ENCODE measurements at regions not wholly inside any gene's neighbourhood (a gene's known extent, or its start where the extent isn't known, plus 50 kb on each side); places are given as distances from the start of the nearest gene placed in this dataset.

DNA sequence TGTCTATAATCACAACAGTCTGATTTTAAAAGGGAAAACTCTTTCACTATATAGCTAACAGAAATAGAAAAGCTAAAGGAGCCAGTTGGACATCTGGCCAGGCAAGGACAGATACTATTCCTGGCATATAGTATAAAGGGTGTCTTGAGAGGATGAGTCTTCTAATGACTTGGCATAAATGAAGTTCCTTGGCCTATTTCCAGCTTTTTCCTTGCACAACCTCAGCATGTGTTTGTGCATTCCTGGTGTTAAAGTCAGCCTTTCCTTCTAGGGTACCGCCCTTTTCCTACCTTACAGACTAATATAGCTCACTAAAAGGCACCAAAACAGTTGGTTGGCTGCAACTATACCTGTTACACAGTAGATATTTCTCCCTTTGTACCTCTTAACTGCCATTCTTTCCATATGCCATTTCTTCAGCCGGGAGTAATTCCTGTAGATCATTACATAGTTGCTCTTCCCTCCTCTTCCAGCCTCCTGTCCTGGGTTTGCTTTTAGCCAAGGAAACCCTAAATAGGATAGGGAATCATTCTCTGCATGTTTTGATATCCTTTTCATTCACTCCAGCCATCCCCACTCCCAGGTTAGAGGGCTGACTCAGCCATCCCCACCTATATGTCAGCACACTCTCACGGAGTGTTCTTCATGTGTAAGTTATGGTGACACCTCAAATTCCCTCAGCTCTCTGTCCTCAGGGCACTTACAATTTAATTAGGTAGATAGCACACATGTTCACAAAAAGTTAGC is 102.1 kb upstream of the MDFIC start:
- H3K4me3 Mint-ChIP-seq, result no peak overlapping the region
- H3K27ac Mint-ChIP-seq, result no peak overlapping the region
- H3K9me3 Mint-ChIP-seq, result peaks cover 0 to 5% (median 0%) of the 10 kb centered on the region in 7 donors
- H3K36me3 Mint-ChIP-seq, result no peaks in the 10 kb centered on the region
- ATAC-seq (ENCODE audit: low read depth in 2 of 2), result no peak
- no peaks in the 10 kb centered on the region for H3K4me1 Mint-ChIP-seq
- H3K27me3 Mint-ChIP-seq, result peaks cover 5 to 9% (median 8%) of the 10 kb centered on the region in 3 donors
- DNase-seq, result no peak

GRCh38 chr7:114821030-114821900 is 100.6 kb upstream of the MDFIC start:
- Mint-ChIP-seq H3K9me3 (peaks cover 4 to 11% (median 5%) of the 10 kb centered on the region in 7 donors), H3K27ac (no peak overlapping the region)
- no peak for ATAC-seq (ENCODE audit: low read depth in 2 of 2)

DNA sequence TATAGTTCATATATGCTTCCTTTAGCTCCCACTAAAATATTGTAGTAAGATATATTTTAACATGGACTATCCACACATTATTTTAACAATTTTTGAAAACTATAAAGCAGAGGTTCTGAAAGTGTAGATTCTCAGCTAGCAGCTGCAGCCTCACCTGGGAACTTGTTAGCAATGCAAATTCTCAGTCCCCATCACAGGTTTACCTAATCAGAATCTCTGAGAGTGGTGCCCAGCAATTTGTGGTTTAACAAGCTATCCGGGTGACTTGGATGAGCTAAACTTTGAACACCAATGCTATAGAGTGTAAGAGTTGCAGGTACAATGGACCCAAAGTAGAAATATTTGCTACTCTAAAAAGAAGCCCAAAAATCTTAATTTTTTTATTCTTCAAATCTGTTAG is 99.8 kb upstream of the MDFIC start:
- no peaks in the 10 kb centered on the region for H3K4me1 Mint-ChIP-seq
- peaks cover 3 to 18% (median 12%) of the 10 kb centered on the region in 7 donors for H3K9me3 Mint-ChIP-seq
- H3K4me3 Mint-ChIP-seq, result no peak overlapping the region
- DNase-seq (no peak), ATAC-seq (ENCODE audit: low read depth in 2 of 2) (no peak)
- H3K36me3 Mint-ChIP-seq, result peaks cover 5 to 8% of the 10 kb centered on the region in 2 donors
- peaks cover 0 to 9% (median 8%) of the 10 kb centered on the region in 3 donors for H3K27me3 Mint-ChIP-seq
- H3K27ac Mint-ChIP-seq, result no peak overlapping the region

More at GRCh38 chr7:114821030-114821900, 100.6 kb upstream of the MDFIC start:
- Mint-ChIP-seq H3K36me3 (peaks cover 0 to 8% of the 10 kb centered on the region in 2 donors), H3K27me3 (peaks cover 2 to 9% (median 8%) of the 10 kb centered on the region in 3 donors), H3K4me1 (no peaks in the 10 kb centered on the region), H3K4me3 (no peak overlapping the region)
- DNase-seq, result no peak

- Mint-ChIP-seq H3K4me3 (no peak overlapping the region), H3K4me1 (no peaks in the 10 kb centered on the region)
These were observed 99.0 kb upstream of the MDFIC start for GRCh38 chr7:114822844-114823243.

GRCh38 chr7:114823290-114823689 is 98.6 kb upstream of the MDFIC start:
- ATAC-seq (ENCODE audit: low read depth in 2 of 2) (no peak), DNase-seq (no peak)
- peaks cover 2 to 26% (median 19%) of the 10 kb centered on the region in 7 donors for H3K9me3 Mint-ChIP-seq
- H3K27ac Mint-ChIP-seq, result no peak overlapping the region
- H3K4me3 Mint-ChIP-seq, result no peak overlapping the region
- peaks cover 5 to 8% of the 10 kb centered on the region in 2 donors for H3K36me3 Mint-ChIP-seq
- peaks cover 0 to 9% (median 8%) of the 10 kb centered on the region in 3 donors for H3K27me3 Mint-ChIP-seq
- no peaks in the 10 kb centered on the region for H3K4me1 Mint-ChIP-seq

More at GRCh38 chr7:114822844-114823243, 99.0 kb upstream of the MDFIC start:
- no peak for ATAC-seq (ENCODE audit: low read depth in 2 of 2)
- Mint-ChIP-seq H3K36me3 (peaks cover 5 to 8% of the 10 kb centered on the region in 2 donors), H3K9me3 (peaks cover 2 to 25% (median 18%) of the 10 kb centered on the region in 7 donors), H3K27me3 (peaks cover 0 to 9% (median 8%) of the 10 kb centered on the region in 3 donors), H3K27ac (no peak overlapping the region)
- DNase-seq, result no peak

- H3K4me3 Mint-ChIP-seq, result no peak overlapping the region
- no peaks in the 10 kb centered on the region for H3K4me1 Mint-ChIP-seq
- DNase-seq (no peak), ATAC-seq (ENCODE audit: low read depth in 2 of 2) (no peak)
- H3K27me3 Mint-ChIP-seq, result peaks cover 0 to 9% (median 0%) of the 10 kb centered on the region in 3 donors
- peaks cover 5 to 8% of the 10 kb centered on the region in 2 donors for H3K36me3 Mint-ChIP-seq
- peaks cover 4 to 26% (median 19%) of the 10 kb centered on the region in 7 donors for H3K9me3 Mint-ChIP-seq
- no peak overlapping the region for H3K27ac Mint-ChIP-seq
These were observed 96.4 kb upstream of the MDFIC start for GRCh38 chr7:114825423-114825951.

DNA sequence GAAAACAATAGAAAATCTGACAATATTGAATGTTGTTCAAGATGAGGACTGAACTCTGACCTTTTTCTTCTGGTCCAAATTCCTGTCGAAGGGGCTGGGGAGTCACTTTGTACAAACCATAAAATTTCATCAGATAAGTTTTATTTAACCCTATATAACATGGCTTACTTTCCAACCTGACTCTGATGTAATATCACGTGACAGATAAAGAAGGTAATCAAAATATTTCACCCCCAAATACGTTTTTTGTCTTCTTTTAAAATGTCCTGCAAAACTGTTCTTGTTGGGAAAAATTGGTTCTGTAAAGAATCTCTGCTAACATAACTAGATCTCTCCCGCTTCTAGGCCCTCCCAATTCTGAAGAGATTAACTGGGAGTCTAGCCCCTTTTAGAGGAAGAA is 90.9 kb upstream of the MDFIC start:
- Mint-ChIP-seq H3K4me1 (no peaks in the 10 kb centered on the region), H3K9me3 (peaks cover 3 to 21% (median 16%) of the 10 kb centered on the region in 7 donors), H3K27me3 (peaks cover 0 to 3% (median 0%) of the 10 kb centered on the region in 3 donors), H3K4me3 (no peak overlapping the region), H3K36me3 (peaks cover 4 to 5% of the 10 kb centered on the region in 2 donors), H3K27ac (no peak overlapping the region)
- no peak for ATAC-seq (ENCODE audit: low read depth in 2 of 2)
- DNase-seq, result no peak

DNA sequence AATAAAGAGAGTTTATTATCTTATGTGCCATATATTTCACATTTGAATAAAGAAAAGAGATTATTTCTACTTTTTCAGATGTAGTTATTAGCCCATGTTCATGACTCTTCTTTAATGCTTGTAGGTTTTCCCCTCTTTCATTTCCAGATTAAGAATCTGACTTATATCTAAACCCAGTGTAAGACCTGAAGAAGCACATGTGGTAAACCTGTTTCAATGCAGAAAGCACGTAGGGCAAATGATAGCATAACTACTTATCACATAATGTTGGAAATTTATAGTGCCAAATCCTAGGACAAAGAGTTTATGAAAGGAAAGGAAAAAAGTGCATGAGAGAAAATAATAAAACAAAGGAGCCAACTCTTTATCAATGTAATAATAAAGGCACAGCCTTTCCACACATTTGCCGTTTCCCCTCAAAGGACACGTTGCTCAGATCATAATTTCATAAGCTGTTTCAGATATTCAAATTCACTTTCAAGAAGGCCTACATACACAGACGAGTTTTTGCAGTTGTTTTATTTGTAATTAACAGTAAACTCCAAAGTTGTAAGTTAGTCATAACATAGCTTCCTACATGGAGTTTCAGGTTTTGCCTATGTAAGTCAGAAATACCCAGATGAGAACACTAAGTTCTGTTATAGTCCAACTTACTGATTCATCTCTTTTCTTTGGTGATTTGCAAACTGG is 88.8 kb upstream of the MDFIC start:
- no peak overlapping the region for H3K4me3 Mint-ChIP-seq
- peaks cover 0 to 2% (median 0%) of the 10 kb centered on the region in 7 donors for H3K9me3 Mint-ChIP-seq
- H3K4me1 Mint-ChIP-seq, result no peaks in the 10 kb centered on the region
- no peak for ATAC-seq (ENCODE audit: low read depth in 2 of 2)
- H3K36me3 Mint-ChIP-seq, result no peaks in the 10 kb centered on the region
- H3K27ac Mint-ChIP-seq, result peak overlapping the region in 1 of 6 donors; percentile 23
- no peak for DNase-seq
- H3K27me3 Mint-ChIP-seq, result no peaks in the 10 kb centered on the region

DNA sequence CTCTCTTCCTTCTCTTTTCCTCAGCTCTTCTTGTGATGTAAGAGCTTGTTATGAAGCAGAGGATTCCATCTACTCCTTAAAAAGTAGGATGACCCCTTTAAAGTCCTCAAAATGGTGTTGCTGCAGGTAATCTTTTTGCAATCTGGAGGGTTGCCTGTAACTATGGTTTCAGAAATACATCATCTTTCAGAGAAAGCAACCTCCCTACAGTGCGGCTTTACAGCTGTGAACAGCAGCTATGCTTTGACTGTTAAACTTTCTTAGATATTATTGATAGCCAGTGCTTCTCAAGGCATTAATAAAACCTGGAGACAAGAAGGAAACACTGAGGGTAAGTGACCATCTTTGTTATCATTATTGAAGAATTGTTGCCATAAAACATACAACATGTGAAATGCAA is 86.6 kb upstream of the MDFIC start:
- H3K36me3 Mint-ChIP-seq, result no peaks in the 10 kb centered on the region
- ATAC-seq (ENCODE audit: low read depth in 2 of 2), result no peak

GRCh38 chr7:114835861-114836260 is 86.0 kb upstream of the MDFIC start:
- H3K9me3 Mint-ChIP-seq, result no peaks in the 10 kb centered on the region

More for the DNA sequence above, 86.6 kb upstream of the MDFIC start:
- no peak for DNase-seq
- H3K27ac Mint-ChIP-seq, result no peak overlapping the region
- no peaks in the 10 kb centered on the region for H3K9me3 Mint-ChIP-seq
- H3K4me3 Mint-ChIP-seq, result no peak overlapping the region
- H3K4me1 Mint-ChIP-seq, result no peaks in the 10 kb centered on the region
- H3K27me3 Mint-ChIP-seq, result peaks cover 0 to 3% (median 0%) of the 10 kb centered on the region in 3 donors

GRCh38 chr7:114842551-114843065 is 79.3 kb upstream of the MDFIC start:
- ATAC-seq (ENCODE audit: low read depth in 2 of 2) (no peak), DNase-seq (no peak)
- Mint-ChIP-seq H3K9me3 (no peaks in the 10 kb centered on the region), H3K27me3 (peaks cover 0 to 16% (median 7%) of the 10 kb centered on the region in 3 donors), H3K4me1 (no peaks in the 10 kb centered on the region), H3K27ac (no peak overlapping the region), H3K36me3 (no peaks in the 10 kb centered on the region), H3K4me3 (no peak overlapping the region)

More at GRCh38 chr7:114835861-114836260, 86.0 kb upstream of the MDFIC start:
- Mint-ChIP-seq H3K27me3 (peaks cover 0 to 3% (median 0%) of the 10 kb centered on the region in 3 donors), H3K27ac (no peak overlapping the region), H3K36me3 (no peaks in the 10 kb centered on the region), H3K4me3 (no peak overlapping the region), H3K4me1 (no peaks in the 10 kb centered on the region)
- no peak for DNase-seq
- ATAC-seq (ENCODE audit: low read depth in 2 of 2), result no peak

DNA sequence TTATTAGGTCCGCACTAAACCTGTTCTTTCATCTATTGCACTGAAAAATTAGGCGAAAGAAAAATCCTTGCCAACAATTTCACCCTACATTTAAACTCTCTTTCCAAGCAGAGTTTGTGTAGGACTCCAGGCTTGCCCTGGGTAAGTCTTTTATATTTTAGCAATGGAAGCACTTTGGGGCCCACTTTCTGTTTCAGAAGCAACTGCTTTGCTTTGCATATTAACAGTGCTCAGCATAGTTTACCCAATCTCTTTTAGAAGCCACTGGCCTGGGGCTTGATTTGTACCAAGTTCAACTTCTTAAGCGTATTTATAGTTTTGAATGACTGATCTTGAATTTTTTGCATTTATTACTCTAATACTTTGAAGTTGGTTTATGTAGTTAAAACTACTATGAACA is 78.8 kb upstream of the MDFIC start:
- Mint-ChIP-seq H3K4me1 (no peaks in the 10 kb centered on the region), H3K27ac (no peak overlapping the region), H3K4me3 (no peak overlapping the region), H3K36me3 (no peaks in the 10 kb centered on the region), H3K27me3 (peaks cover 0 to 16% (median 7%) of the 10 kb centered on the region in 3 donors), H3K9me3 (no peaks in the 10 kb centered on the region)
- no peak for ATAC-seq (ENCODE audit: low read depth in 2 of 2)
- no peak for DNase-seq

All from naive B cell (primary cell).